Astrocyte (in vitro differentiated cells and primary cell): ENCODE measurements at regions not wholly inside any gene's neighbourhood (a gene's known extent, or its start where the extent isn't known, plus 50 kb on each side); places are given as distances from the start of the nearest gene placed in this dataset.

ENCODE experiments used
- DNase-seq: peaks from one replicate; pipeline ENCODE4 v3.0.0-alpha.2; 2010; ENCODE audit warnings: low read depth
- FAIRE-seq: peaks from 2 replicates; lab custom pipeline; 2011; peaks lifted over from hg19 to GRCh38; lab: Jason Lieb, UNC
- H2AFZ ChIP-seq: 2 replicates; pipeline ENCODE4 v1.6.0; 2012; ENCODE audit warnings: low read depth, low read length, inconsistent platforms
- H3K27ac ChIP-seq: 2 replicates; pipeline ENCODE4 v1.5.1; 2011; ENCODE audit warnings: low read depth, low read length, inconsistent platforms
- H3K27me3 ChIP-seq: 2 replicates; pipeline ENCODE4 v1.6.0; 2011; ENCODE audit warnings: low read length, inconsistent platforms; ENCODE audit not compliant: insufficient read depth
- H3K36me3 ChIP-seq: 2 replicates; pipeline ENCODE4 v1.5.1; 2011; ENCODE audit warnings: low read length, inconsistent platforms; ENCODE audit not compliant: insufficient read depth
- H3K4me1 ChIP-seq: 2 replicates; pipeline ENCODE4 v1.5.1; 2011; ENCODE audit warnings: low read length, inconsistent platforms; ENCODE audit not compliant: insufficient read depth
- H3K4me2 ChIP-seq: 2 replicates; pipeline ENCODE4 v1.6.0; 2012; ENCODE audit warnings: low read length, inconsistent platforms
- H3K4me3 ChIP-seq: 2 replicates; pipeline ENCODE4 v1.5.1; 2011; ENCODE audit warnings: low read depth, mild to moderate bottlenecking, low read length, inconsistent platforms; ENCODE audit not compliant: insufficient read depth
- H3K79me2 ChIP-seq: 2 replicates; pipeline ENCODE4 v1.6.0; 2012; ENCODE audit warnings: mild to moderate bottlenecking, low read length, inconsistent platforms; ENCODE audit not compliant: insufficient read depth
- H3K9ac ChIP-seq: 2 replicates; pipeline ENCODE4 v1.6.0; 2012; ENCODE audit warnings: mild to moderate bottlenecking, low read length, inconsistent platforms
- H3K9me3 ChIP-seq: 2 replicates; pipeline ENCODE4 v1.5.1; 2012; ENCODE audit warnings: low read depth, mild to moderate bottlenecking, low read length, inconsistent platforms; ENCODE audit not compliant: insufficient read depth
- H4K20me1 ChIP-seq: 2 replicates; pipeline ENCODE4 v1.6.0; 2012; ENCODE audit warnings: low read length, inconsistent platforms; ENCODE audit not compliant: insufficient read depth
- H3K27ac Mint-ChIP-seq: one replicate; pipeline ENCODE4 v1.8.0; 2021; ENCODE audit warnings: mild to moderate bottlenecking, mixed read lengths; ENCODE audit not compliant: unreplicated experiment
- H3K27me3 Mint-ChIP-seq: one replicate; pipeline ENCODE4 v1.8.0; 2021; ENCODE audit warnings: low read depth, mixed read lengths; ENCODE audit not compliant: unreplicated experiment
- H3K36me3 Mint-ChIP-seq: one replicate; pipeline ENCODE4 v1.8.0; 2021; ENCODE audit warnings: low read depth, mixed read lengths; ENCODE audit not compliant: unreplicated experiment
- H3K4me1 Mint-ChIP-seq: one replicate; pipeline ENCODE4 v1.8.0; 2021; ENCODE audit warnings: low read depth, mixed read lengths; ENCODE audit not compliant: unreplicated experiment
- H3K4me3 Mint-ChIP-seq: one replicate; pipeline ENCODE4 v1.8.0; 2021; ENCODE audit warnings: mild to moderate bottlenecking, moderate library complexity, mixed read lengths; ENCODE audit not compliant: unreplicated experiment
- H3K9me3 Mint-ChIP-seq: one replicate; pipeline ENCODE4 v1.8.0; 2021; ENCODE audit warnings: mild to moderate bottlenecking, mixed read lengths; ENCODE audit not compliant: unreplicated experiment
- CTCF ChIP-seq: IDR thresholded peaks from 2 replicates; pipeline ENCODE4 v1.5.1; 2011; ENCODE audit warnings: low read depth, mild to moderate bottlenecking, inconsistent platforms, low read length, moderate library complexity; ENCODE audit not compliant: insufficient read depth
- EZH2 ChIP-seq: IDR thresholded peaks from 2 replicates; pipeline ENCODE4 v1.6.1; 2012; ENCODE audit warnings: mild to moderate bottlenecking, low read length, inconsistent platforms; ENCODE audit not compliant: insufficient read depth

GRCh38 chr4:81891005-81891996 lies 419.6 kb upstream of the RASGEF1B start:
- Histone ChIP-seq H3K9me3 (no peaks in the 10 kb centered on the region), H4K20me1 (no peaks in the 10 kb centered on the region), H3K79me2 (no peaks in the 10 kb centered on the region), H2AFZ (no peak overlapping the region), H3K27ac (no peak overlapping the region), H3K4me2 (no peak overlapping the region), H3K4me3 (no peak overlapping the region), H3K4me1 (no peaks in the 10 kb centered on the region), H3K27me3 (no peaks in the 10 kb centered on the region), H3K36me3 (no peaks in the 10 kb centered on the region), H3K9ac (no peak overlapping the region)
- Mint-ChIP-seq H3K36me3 (no peaks in the 10 kb centered on the region), H3K9me3 (no peaks in the 10 kb centered on the region), H3K4me1 (no peaks in the 10 kb centered on the region), H3K27ac (no peak overlapping the region), H3K27me3 (peaks cover 4% of the 10 kb centered on the region), H3K4me3 (no peak overlapping the region)
- TF ChIP-seq EZH2 (no peak), CTCF (no peak)
- FAIRE-seq (no peak), DNase-seq (no peak)

- Histone ChIP-seq H2AFZ (no peak overlapping the region), H4K20me1 (no peaks in the 10 kb centered on the region), H3K9me3 (peaks cover 3% of the 10 kb centered on the region), H3K4me3 (no peak overlapping the region), H3K79me2 (no peaks in the 10 kb centered on the region), H3K27me3 (no peaks in the 10 kb centered on the region), H3K4me2 (no peak overlapping the region), H3K36me3 (no peaks in the 10 kb centered on the region), H3K9ac (no peak overlapping the region), H3K4me1 (no peaks in the 10 kb centered on the region), H3K27ac (no peak overlapping the region)
- FAIRE-seq = no peak
- no peak overlapping the region for H3K4me3 Mint-ChIP-seq
- H3K9me3 Mint-ChIP-seq = no peaks in the 10 kb centered on the region
- TF ChIP-seq EZH2 = no peak
- no peak for TF ChIP-seq CTCF
- H3K4me1 Mint-ChIP-seq = no peaks in the 10 kb centered on the region
- H3K27ac Mint-ChIP-seq = no peak overlapping the region
- no peak for DNase-seq
- peaks cover 2% of the 10 kb centered on the region for H3K27me3 Mint-ChIP-seq
- no peaks in the 10 kb centered on the region for H3K36me3 Mint-ChIP-seq
Measured at GRCh38 chr4:81884986-81885385, 413.3 kb upstream of the RASGEF1B start.
